EL (cell line): ENCODE measurements at regions not wholly inside any gene's neighbourhood (a gene's known extent, or its start where the extent isn't known, plus 50 kb on each side); places are given as distances from the start of the nearest gene placed in this dataset.
"Not testable (repeated sequence)": the region's sequence is repeated elsewhere in the genome, so short reads cannot be mapped to it uniquely, and the experiment has no call there.

Experiments used
- DNase-seq: peaks from one replicate; pipeline ENCODE4 v3.0.0-alpha.2; 2016

GRCh38 chr11:23484618-23485017, 624.3 kb upstream of the CCDC179 start:
- not testable (repeated sequence) for DNase-seq

GRCh38 chr11:23490557-23491235, 630.4 kb upstream of the CCDC179 start:
- no peak for DNase-seq

DNA sequence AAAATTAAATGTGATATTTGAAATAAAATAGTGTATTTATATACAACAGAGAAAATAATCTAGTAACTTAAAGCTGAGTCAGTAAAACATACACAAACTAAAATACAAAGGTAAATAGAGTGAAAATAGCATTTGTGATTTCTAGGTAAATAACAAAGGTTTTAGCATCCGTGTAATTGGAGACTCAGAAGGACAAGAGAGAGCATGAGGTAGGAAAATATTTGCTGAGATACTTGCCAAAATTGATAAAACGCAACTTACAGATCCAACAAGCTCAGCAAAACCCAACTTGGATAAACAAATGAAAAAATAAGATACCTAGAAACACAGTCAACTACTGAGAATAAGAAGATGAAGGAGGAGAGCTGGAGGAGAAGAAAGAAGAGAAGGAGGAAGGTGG, 634.7 kb upstream of the CCDC179 start:
- DNase-seq = no peak

- DNase-seq = no peak
These were observed 636.1 kb upstream of the CCDC179 start for GRCh38 chr11:23496340-23496739.

DNA sequence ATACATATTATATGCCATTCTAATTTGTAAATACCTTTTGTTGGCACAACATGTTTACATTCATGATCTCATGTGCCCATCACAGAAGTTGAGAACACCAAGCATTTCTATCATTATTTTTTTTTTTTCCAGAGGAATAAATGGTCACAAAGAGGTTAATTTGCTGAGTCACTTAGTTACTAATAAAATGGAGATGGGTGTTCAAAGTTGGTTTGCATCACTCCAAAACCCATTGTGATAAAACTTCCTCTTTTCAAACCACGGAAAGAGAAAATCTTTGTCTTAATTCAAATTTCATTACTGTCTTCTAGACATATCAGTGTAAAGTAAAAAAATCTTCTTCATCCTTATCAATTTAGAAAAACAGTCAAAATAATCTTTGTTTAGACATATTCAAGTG, 636.8 kb upstream of the CCDC179 start:
- DNase-seq = no peak

GRCh38 chr11:23502389-23502788, 642.1 kb upstream of the CCDC179 start:
- DNase-seq = no peak

DNA sequence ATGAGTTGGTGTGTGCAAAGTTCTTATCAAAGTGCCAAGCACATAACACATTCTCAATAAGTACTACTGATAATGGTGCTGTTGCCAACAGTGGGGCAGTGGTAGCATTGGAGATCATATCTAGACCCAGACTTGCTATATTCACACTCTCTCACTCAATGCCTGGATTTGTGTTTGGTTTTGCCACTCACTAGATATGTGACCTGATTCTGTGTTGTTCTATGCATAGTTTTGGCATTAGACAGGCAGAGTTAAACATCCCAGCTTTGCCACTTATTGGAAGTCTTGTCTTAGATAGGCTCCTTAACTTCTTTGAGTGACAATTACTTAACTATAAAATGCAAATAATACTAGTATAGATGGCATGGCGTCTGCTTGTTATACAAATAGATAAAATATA, 642.6 kb upstream of the CCDC179 start:
- peak; percentile 21 for DNase-seq

DNA sequence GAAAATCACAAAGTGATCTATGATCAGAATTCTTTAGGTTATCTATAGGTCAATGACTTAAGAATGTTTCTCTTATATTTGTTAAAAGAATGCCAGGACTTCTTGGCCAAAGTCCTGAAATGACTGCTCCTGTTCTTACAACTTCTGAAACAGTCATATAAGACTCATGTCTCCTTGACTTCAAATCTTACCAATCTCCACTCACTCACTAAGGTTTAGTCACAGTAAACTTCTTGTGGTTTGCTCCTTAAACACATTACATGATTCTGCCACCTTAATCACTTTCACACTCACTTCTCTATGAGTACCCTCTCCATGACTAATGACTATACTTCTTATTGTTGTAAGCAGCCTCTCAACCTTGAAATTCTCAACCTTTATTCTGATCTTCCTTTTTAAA, 648.7 kb upstream of the CCDC179 start:
- DNase-seq = peak; percentile 46

- DNase-seq = no peak
These were observed 649.5 kb upstream of the CCDC179 start for GRCh38 chr11:23509821-23510220.

GRCh38 chr11:23519194-23519593, 658.9 kb upstream of the CCDC179 start:
- DNase-seq = no peak

DNA sequence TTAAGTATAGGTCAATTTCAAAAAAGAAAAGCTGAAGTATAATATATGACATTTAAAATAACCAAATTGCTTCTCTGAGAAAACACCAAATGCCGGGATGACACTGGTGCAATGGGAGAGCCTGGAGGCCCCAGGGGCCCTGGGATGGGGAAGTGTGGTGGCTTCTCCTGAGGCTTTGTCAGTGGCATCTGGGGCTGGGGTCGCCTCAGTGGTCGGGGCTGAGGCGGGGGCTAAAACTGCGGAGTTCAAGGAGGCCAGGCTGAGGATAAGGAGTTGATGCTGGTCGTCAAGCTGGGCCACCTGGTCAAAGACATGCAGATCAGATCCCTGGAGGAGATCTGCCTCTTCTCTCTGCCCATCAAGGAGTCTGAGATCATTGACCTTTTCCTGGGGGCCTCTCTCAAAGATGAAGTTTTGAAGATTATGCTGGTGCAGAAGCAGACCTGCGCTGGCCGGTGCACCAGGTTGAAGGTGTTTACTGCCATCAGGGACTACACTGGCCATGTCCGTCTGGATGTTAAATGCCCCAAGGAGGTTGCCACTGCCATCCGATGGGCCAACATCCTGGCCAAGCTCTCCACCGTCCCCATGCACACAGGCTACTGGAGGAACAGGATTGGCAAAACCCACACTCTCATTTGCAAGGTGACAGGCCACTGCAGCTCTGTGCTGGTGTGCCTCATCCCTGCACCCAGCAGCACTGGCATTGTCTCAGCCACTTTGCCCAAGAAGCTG, 660.1 kb upstream of the CCDC179 start:
- DNase-seq = no peak

DNA sequence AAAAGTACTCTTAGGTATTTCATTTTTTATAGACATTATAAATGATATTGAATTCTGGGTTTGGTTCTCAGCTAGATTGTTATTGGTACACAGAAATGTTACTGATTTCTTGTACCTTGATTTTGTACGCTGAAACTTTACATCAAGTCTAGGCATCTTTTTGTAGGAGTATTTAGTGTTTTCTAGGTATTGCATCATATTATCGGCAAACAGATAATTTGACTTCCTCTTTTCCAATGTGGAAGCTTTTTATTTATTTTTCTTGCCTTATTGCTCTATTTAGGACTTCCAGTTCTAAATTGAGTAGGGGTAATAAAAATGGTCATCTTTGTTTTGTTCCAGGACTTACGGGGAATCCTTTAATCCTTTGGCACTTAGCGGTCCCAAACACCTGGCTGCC, 676.6 kb upstream of the CCDC179 start:
- no peak for DNase-seq

- DNase-seq = peak; percentile 22
These were observed 679.3 kb upstream of the CCDC179 start for GRCh38 chr11:23539556-23539955.

DNA sequence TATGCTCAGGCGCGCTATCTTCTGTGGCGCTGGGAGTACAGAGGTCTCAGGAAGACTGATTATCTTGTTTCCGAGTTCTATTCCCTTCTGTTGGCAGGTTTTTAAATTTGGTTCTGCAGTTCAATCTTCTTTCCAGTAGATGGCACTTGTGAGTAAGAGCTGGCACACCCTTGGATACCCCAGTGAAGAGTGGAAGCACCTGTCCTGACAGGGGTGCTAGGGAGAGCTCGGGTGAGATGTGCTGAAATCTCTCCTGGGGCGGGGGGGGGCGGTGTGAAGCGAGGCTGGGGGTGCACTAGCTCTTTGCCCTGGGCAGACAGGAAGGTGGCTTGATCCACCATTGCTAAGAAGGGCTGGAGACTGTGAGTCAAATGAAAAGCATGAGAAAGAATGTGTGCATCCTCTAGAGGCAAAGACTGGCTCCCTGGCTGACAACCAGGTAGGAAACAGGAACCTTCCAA, 679.9 kb upstream of the CCDC179 start:
- DNase-seq = peak; percentile 64

DNA sequence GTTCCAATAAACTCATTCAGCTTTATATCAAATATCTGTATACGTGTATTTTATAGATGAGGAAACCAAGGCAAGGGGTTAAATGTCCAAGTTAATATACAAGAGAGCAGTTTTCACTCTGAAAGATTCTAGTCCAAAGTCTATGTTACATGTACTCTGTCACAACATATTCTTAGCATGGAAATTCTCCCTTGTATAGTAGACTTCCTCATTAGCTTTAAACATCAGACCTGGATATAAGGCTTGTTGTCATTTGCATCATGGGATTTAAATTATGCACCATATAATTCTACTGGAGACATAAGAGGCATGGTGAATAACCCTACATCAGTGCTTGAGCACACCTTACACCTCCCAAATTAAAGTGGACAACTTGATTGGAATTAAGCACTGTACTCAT, 681.9 kb upstream of the CCDC179 start:
- no peak for DNase-seq

GRCh38 chr11:23542816-23543215, 682.5 kb upstream of the CCDC179 start:
- DNase-seq = no peak

GRCh38 chr11:23543651-23544222, 683.5 kb upstream of the CCDC179 start:
- DNase-seq = no peak

DNA sequence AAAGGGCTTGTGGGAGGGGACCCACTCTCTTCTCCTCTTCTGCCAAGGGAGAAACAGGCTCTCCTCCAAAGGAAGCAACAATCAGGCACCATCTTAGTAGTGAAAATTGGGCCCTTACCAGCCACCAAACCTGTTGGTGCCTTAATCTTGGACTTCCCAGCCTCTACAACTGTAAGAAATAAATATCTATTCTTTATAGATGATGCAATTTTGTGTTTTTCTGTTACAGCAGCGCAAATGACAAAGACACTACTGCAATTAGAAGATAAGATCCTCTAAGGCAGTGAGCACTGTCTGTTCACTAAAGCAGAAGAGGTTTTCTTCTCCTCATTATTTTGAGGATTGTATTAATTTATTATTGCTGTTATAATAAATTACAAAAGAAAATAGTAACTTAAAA, 691.4 kb upstream of the CCDC179 start:
- DNase-seq = no peak

DNA sequence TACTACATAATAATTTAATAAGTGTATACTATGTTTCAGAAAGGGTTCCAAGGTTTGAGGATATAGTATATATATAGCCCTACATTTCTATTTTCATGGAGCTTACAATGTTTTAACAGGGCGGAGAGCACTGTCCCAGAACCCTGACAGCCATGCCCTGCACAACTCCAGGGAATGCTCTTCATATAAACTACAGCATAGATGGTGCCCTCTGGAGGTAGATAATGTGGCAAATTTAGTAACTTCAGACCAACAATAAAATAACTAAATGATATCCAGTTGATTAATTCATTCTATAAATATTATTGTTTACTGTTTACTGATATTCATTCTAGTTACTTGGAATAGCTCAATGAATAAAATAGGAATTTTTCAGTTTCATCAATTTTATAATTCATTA, 693.7 kb upstream of the CCDC179 start:
- DNase-seq = no peak

DNA sequence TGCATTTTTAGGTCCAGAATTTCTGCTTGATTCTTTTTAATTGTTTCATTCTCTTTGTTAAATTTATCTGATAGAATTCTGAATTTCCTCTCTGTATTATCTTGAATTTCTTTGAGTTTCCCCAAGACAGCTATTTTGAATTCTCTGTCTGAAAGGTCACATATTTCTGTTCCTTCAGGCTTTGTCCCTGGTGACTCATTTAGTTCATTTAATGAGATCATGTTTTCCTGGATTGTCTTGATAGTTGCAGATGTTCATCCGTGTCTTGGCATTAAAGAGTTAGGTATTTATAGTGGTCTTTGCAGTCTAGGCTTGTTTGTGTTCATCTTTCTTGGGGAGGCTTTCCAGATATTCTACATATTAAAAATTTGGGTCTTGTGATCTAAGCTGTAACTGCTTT, 694.8 kb upstream of the CCDC179 start:
- DNase-seq = peak; percentile 79

DNA sequence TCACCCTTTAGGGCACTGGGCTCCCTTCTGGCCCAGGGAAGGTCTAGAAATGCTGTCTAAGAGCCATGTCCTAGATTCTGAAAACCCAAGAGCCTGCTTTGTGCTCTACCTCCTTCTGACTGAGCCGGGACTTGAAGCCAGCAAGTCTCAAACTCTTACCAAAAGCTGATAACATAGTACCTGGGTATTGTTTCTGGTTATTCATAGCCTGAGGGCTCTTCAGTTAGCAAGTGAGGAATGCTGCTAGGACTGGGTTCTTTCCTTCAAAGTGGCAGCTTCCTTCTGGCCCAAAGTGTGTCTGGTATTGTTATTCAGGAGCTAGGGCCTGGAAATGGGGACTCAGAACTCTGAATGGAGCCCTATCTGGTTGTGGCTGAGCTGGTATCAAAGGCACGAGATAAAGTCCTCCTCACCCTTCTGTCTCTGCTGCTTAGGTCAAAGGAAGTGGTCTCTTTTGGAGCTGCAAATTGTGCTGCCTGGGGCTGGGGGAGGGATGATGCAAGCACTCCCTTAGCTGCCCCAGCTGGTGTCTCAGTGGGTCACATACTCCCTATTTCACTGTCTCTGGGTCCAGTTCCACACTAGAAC, 696.0 kb upstream of the CCDC179 start:
- DNase-seq = no peak

- no peak for DNase-seq
These were observed 703.3 kb upstream of the CCDC179 start for GRCh38 chr11:23563591-23563990.

- DNase-seq = no peak
These were observed 704.1 kb upstream of the CCDC179 start for GRCh38 chr11:23564370-23564769.

DNA sequence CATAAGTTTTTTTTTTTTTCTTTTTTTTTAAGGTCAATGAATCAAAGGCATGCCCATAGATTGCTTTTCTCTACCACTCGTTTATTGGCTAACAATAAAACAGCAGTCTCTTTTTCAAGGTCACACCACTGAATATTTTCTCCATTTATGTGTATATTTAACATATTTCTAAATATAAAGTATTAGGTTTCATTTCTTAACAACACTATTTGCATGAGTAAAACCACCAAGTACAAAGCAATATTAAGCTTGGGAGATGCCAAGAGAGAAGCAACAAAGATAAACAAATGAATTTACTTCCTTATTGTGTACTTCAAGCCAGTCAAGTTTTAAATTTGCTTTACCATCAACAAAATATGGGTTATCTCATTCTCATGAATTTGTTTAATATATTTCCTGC, 708.9 kb upstream of the CCDC179 start:
- DNase-seq = no peak
